HG03280 (cell line): ENCODE measurements at regions not wholly inside any gene's neighbourhood (a gene's known extent, or its start where the extent isn't known, plus 50 kb on each side); places are given as distances from the start of the nearest gene placed in this dataset.
"Not testable (repeated sequence)": the region's sequence is repeated elsewhere in the genome, so short reads cannot be mapped to it uniquely, and the experiment has no call there.

Experiments used
- ATAC-seq: cut with Tn5 transposase; IDR thresholded peaks from one replicate; pipeline ENCODE4 v1.9.1; 2021; ENCODE audit warnings: mild to moderate bottlenecking, moderate library complexity; ENCODE audit not compliant: unreplicated experiment

DNA sequence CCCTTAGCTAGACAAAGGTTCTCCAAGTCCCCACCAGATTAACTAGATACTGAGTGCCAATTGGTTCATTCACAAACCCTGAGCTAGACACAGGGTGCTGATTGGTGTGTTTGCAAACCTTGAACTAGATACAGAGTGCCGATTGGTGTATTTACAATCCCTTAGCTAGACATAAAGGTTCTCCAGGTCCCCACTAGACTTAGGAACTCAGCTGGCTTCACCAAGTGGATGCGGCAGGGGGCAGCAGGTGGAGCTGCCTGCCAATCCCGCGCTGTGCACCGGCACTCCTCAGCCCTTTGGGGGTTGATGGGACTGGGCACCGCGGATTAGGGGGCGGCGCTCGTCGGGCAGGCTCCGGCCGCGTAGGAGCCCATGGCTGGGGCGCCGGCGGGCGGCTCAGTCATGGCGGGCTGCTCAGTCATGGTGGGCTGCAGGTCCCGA is 157.6 kb downstream of the KLRB1 start:
- ATAC-seq: not testable (repeated sequence)

GRCh38 chr12:9449657-9450126 is 158.0 kb downstream of the KLRB1 start:
- ATAC-seq: not testable (repeated sequence)

DNA sequence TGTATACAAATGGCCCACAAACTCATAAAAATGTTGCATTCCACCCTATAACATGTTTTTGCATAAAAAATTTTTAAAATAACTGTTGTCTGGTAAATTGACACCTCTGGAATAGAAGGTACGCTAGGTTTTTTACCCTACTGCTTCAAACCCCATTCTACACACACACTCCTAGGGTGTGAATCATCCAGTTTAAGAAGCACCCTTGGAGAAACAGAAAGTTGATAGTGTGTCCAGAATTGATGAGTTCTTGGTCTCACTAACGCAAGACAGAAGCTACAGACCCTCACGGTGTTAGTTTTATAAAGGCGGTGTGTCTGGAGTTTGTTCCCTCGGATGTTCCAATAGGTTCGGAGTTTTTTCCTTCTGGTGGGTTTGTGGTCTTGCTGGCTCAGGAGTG is 158.5 kb downstream of the KLRB1 start:
- ATAC-seq: no peak

DNA sequence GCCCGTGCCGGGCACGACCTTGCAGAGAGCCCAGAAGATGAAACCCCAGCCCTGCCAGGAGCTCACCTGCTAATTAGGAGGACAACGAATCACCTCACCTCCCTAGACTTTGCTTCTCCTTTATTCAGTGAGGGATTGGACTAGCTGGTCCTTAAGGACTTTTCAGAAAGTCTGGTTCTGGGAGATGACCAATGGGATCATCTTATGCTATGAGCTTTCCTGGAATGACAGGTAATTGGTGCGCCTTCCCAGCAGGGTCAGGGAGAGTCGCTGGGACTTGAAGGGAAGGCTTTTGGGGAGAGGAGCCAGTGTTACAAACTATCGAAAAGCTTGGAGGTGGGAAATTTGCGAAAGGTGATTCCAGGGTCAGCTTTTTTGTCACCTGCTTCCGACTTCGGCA is 159.1 kb downstream of the KLRB1 start:
- ATAC-seq: not testable (repeated sequence)

DNA sequence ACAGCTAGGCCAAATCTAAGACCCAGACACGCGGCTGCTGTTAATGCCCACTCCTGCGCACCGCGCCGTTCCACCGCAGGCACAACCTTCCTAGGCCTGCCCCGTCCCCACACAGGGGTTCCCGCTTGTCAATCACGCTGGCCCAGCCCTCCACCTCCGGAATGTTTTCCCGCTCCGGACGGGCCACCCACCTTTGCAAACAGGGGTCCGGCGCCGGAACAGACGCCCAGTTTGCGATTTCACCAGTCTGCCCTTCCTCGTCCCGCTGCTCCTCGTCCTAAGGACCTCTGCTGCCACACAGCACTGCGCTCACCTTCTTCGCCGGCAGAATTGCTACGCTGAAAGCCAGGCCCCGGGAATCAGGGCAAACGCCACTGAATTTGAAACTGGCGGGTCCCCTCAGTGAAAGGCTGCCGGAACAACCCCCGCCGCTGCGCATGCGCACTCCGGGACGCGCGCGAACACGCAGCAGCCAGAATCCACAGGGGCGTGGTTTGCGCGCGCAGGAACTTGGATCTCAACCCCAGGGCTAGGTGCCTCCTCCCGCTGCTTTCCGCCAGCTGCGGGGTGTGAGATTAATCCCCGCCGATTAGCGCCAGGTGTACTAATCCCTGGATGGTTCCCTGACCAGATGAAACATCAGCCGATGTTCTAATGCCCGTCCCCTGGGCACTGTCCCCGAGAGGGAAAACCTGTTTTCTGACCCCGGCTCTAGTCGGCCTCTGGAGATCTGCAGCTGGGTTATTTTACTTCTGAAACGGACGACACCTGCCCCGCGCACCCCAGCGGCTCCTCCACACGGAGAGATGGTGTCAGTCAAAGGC is 159.7 kb downstream of the KLRB1 start:
- ATAC-seq: peak; percentile 58

- peak; percentile 17 for ATAC-seq
Observed at GRCh38 chr12:9446883-9447761, 160.6 kb downstream of the KLRB1 start.

- ATAC-seq: not testable (repeated sequence)
Observed at GRCh38 chr12:9440428-9440827, 167.3 kb downstream of the KLRB1 start.

DNA sequence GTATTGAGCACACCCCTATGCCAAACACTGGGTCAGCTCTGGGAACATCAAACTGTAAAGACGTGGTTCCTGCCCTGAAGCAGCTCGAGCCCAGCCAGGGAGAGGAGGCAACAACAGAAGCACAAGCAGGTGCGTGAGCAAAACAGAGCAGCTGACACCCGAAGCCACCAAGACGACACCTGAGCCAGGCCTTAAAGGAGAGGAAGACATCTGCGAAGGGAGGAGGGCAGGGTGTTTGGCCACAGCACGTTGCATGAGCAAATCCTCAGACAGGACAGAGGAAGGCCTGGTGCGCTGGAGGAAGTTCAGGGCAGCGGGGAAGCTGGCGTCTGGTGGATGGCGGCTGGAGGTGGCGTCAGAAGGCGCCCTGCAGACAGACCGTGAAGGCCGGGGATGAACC is 172.0 kb downstream of the KLRB1 start:
- ATAC-seq: not testable (repeated sequence)

- not testable (repeated sequence) for ATAC-seq
Observed at GRCh38 chr12:9430385-9430784, 177.3 kb downstream of the KLRB1 start.

DNA sequence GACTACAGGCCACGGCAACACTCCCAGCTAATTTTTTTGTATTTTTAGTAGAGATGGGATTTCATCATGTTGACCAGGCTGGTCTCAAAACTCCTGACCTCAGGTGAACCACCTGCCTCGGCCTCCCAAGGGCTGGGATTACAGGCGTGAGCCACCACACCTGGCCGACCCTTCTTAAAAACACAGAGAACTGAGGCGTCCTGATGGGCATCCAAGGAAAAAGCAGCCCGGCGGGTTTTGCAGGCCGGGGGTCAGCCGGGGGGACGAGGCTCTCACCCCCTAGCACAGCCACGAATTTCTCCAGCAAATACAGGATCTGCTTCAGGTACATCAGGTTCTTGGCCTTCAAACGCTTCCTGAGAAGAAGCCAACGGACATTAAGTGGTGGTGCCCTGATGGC is 178.9 kb downstream of the KLRB1 start:
- ATAC-seq: not testable (repeated sequence)

GRCh38 chr12:9425429-9425828 is 182.3 kb downstream of the KLRB1 start:
- ATAC-seq: not testable (repeated sequence)

DNA sequence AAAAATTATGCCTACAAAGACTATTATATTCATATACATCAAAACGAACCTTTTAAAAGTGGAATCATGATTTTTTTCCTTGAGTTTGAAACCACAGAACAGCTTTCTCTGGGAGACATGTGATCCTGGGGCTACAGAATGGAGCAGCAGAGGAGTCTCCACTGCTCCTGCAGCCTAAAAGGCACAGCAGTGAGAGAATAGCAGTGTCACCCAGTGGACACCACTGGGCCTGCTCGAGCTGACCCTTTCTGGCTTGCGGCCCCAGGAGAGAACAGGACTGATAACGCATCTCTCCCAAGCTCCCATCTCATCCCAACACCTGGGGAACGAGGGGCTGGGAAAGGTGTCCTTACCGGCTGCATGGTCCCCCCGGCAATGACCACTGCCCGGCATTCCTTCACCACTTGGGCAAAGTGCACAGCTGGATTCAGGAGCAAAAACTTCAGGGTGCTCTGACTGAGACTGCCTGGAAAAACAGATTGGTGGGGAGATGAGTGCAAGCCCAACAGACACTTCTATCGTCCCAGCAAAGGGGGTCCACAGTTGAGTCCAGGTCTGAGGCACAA is 183.5 kb downstream of the KLRB1 start:
- ATAC-seq: not testable (repeated sequence)

- ATAC-seq: peak; percentile 87
Observed at GRCh38 chr12:9422689-9423088, 185.0 kb downstream of the KLRB1 start.

DNA sequence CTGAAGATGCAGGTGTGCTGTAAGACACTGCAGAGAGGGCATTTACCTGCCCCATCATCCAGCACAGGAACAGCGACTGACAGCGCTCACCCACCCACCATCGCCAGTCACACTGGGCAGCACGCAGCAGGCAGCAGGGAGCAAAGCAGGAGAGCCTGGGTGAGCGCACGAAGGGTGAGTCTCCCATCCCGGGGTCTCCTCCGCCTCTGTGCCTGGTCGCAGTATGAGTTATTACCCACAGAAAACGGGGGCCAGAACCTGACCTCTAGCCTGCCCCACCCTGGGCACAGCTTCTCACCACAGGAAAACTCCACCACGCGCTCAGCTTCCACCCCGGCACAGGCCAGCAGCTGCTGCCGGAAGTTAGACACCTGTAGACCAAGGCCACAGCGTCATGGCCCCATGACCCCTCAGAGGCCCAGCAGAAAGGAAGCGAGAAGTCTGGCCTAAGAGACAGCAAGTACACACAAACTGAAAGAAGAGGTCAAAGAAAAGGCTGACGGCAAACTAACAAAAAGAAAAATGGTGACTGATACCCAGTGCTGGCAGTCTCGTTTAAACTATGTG is 186.1 kb downstream of the KLRB1 start:
- not testable (repeated sequence) for ATAC-seq

DNA sequence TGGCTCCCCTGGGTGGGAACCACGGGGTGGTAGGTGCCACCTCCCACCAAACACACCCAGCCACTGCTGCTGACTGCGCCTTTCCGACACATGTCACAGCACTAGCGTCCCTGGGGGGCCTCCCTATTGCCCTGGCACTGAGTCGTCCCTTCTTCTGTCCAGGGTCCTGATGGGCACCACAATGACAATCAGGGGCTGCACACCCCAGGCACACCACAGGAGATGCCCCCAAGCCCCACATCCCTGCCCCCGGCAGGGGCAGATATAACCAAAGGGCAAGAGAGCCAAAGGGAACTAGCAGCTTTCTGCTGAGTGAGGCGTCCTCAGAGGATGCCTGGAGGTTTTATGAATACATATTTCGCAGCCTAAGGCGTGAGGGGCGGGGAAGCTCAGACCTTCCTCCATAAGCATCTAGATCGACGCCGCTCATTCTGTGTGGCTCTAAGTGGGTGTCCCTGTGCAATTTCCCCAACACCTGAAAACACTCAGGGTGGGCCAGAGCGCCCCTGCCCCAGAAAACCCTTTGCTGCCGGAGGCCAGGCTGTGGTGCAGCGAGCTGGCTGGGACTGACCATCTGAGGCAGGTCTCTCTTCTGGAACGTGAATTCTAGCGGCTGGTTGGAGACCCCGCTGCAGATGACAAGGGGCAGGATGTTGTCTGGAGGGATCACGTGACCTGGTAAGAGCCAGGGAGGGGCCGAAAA is 186.7 kb downstream of the KLRB1 start:
- ATAC-seq: not testable (repeated sequence)

DNA sequence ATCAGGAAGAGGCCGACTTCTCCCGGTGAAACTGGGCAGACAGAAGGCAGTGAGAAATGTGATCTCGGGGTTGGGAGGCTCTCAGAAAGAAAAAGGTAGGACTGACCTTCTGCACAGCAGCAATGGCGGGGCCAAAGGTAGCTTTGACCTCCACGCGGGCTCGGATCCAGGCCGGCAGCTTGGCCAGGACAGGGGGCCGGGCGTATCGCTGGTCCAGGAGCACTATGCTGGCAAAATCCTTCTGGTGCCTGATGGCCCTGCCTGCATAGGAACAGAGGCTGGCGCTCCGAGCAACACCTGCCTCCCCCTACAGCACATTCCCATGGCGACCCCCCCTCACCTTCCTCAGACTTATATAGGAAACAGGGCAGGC is 189.1 kb downstream of the KLRB1 start:
- not testable (repeated sequence) for ATAC-seq

- ATAC-seq: not testable (repeated sequence)
Observed at GRCh38 chr12:9417947-9418668, 189.6 kb downstream of the KLRB1 start.

- ATAC-seq: not testable (repeated sequence)
Observed at GRCh38 chr12:9417341-9417740, 190.4 kb downstream of the KLRB1 start.

DNA sequence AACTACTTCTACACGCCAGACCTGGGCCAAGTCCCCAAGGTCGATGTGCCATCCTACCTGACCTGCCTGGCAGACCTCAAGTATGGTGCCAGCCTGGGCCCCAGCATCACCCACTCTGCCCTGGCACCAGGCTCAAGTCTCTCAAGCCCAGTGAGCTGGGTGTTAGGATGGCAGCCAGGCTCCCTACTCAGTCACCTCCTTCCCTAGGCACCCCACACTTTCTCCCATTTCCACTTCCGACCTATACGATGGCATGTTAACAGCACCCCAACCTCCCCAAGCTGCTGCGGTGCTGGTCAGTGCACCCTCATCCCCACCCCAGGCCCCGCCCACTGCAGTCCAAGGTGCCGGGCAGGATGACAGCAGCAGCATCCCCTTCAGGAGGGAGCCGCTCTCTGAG is 191.4 kb downstream of the KLRB1 start:
- not testable (repeated sequence) for ATAC-seq

DNA sequence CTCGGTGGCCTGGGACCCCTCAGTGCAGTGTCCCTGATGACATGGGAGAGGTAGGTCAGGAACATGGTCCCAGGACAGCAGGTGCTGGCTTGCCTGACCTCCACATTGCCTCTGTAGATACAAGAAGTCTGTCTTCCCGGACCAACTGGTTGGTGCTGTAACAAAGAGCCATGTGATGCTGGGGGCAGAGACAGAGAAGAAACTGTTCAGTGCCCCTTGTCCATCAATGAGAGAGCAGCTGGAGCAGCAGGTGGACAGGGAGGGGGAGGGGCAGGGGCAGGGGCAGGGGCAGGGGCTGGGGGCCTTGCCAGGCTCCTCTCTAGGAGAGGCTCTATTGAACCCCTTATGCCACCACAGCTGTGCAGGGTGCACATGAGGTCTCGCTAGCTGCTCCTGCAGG is 191.8 kb downstream of the KLRB1 start:
- ATAC-seq: not testable (repeated sequence)
